Neural cell (in vitro differentiated cells): ENCODE measurements at regions not wholly inside any gene's neighbourhood (a gene's known extent, or its start where the extent isn't known, plus 50 kb on each side); places are given as distances from the start of the nearest gene placed in this dataset.

ENCODE experiments used
- H2AFZ ChIP-seq: fragments of 200-600, 300-800 bp; sonication (generic), shearing (Covaris generic); 2 replicates; pipeline ENCODE4 v1.6.0; 2014; ENCODE audit warnings: low read depth, mild to moderate bottlenecking, antibody characterized with exemption, low read length, moderate library complexity
- H3F3A ChIP-seq: fragments of 200-600 bp; shearing (Covaris generic); 2 replicates; pipeline ENCODE4 v1.6.1; 2016; ENCODE audit warnings: mild to moderate bottlenecking, moderate library complexity, mixed read lengths, antibody characterized with exemption, low read length; ENCODE audit not compliant: insufficient read depth, poor library complexity, severe bottlenecking
- H3K27ac ChIP-seq: fragments of 200-600, 300-800 bp; sonication (generic), shearing (Covaris generic); 2 replicates; pipeline ENCODE4 v1.5.1; 2014; ENCODE audit warnings: mild to moderate bottlenecking, low read length, moderate library complexity
- H3K27me3 ChIP-seq: fragments of 300-800, 200-600 bp; sonication (generic), shearing (Covaris generic); 2 replicates; pipeline ENCODE4 v1.6.0; 2014; ENCODE audit warnings: mild to moderate bottlenecking, low read depth, low read length, moderate library complexity; ENCODE audit not compliant: insufficient read depth
- H3K36me3 ChIP-seq: fragments of 300-800, 200-600 bp; sonication (generic), shearing (Covaris generic); 2 replicates; pipeline ENCODE4 v1.5.1; 2014; ENCODE audit warnings: mild to moderate bottlenecking, antibody characterized with exemption, low read length, moderate library complexity; ENCODE audit not compliant: insufficient read depth
- H3K4me2 ChIP-seq: fragments of 300-800, 200-600 bp; sonication (generic), shearing (Covaris generic); 2 replicates; pipeline ENCODE4 v1.6.0; 2014; ENCODE audit warnings: mild to moderate bottlenecking, low read length
- H3K4me3 ChIP-seq: fragments of 300-800, 200-600 bp; sonication (generic), shearing (Covaris generic); 2 replicates; pipeline ENCODE4 v1.5.1; 2014; ENCODE audit warnings: mild to moderate bottlenecking, low read length, moderate library complexity
- H3K79me2 ChIP-seq: fragments of 200-600 bp; shearing (Covaris generic); replicated peaks from 2 replicates; pipeline ENCODE4 v1.6.0; 2014; ENCODE audit warnings: mild to moderate bottlenecking, low read length, moderate library complexity; ENCODE audit not compliant: insufficient read depth
- H3K9ac ChIP-seq: fragments of 300-800, 200-600 bp; sonication (generic), shearing (Covaris generic); 2 replicates; pipeline ENCODE4 v1.6.1; 2016; ENCODE audit warnings: mild to moderate bottlenecking, low read length, mixed read lengths
- H3K9me2 ChIP-seq: fragments of 200-600 bp; shearing (Covaris generic); 2 replicates; pipeline ENCODE4 v1.6.1; 2016; ENCODE audit warnings: mild to moderate bottlenecking, low read length, mixed read lengths; ENCODE audit not compliant: insufficient read depth
- H3K9me3 ChIP-seq: fragments of 200-600, 300-800 bp; sonication (generic), shearing (Covaris generic); 2 replicates; pipeline ENCODE4 v1.6.1; 2016; ENCODE audit warnings: mild to moderate bottlenecking, mixed run types, low read length, moderate library complexity, mixed read lengths
- H4K20me1 ChIP-seq: fragments of 200-600 bp; shearing (Covaris generic); 2 replicates; pipeline ENCODE4 v1.6.1; 2016; ENCODE audit warnings: mild to moderate bottlenecking, mixed run types; ENCODE audit not compliant: insufficient read depth
- CTCF ChIP-seq: fragments of 450-650 bp; IDR thresholded peaks from 2 replicates; pipeline ENCODE4 v1.5.1; 2014; ENCODE audit warnings: antibody characterized with exemption, mild to moderate bottlenecking, moderate library complexity; ENCODE audit not compliant: poor library complexity, severe bottlenecking
- EP300 ChIP-seq: fragments of 450-650 bp; conservative IDR thresholded peaks from 2 replicates; pipeline ENCODE4 v1.6.1; 2014; ENCODE audit warnings: antibody characterized with exemption, mild to moderate bottlenecking, moderate library complexity; ENCODE audit not compliant: poor library complexity, severe bottlenecking
- EZH2 ChIP-seq: fragments of 200-600, 300-800 bp; shearing (Covaris generic), sonication (generic); IDR thresholded peaks from 2 replicates; pipeline ENCODE4 v1.6.1; 2014; ENCODE audit warnings: antibody characterized with exemption, low read length, borderline replicate concordance, mild to moderate bottlenecking; ENCODE audit not compliant: insufficient read depth, poor library complexity, severe bottlenecking
- MXI1 ChIP-seq: fragments of 450-650 bp; conservative IDR thresholded peaks from 2 replicates; pipeline ENCODE4 v1.6.1; 2014; ENCODE audit warnings: antibody characterized with exemption, mild to moderate bottlenecking; ENCODE audit not compliant: poor library complexity, severe bottlenecking
- POLR2AphosphoS5 ChIP-seq: IDR thresholded peaks from 2 replicates; pipeline ENCODE4 v1.6.1; 2012
- RAD21 ChIP-seq: fragments of 450-650 bp; conservative IDR thresholded peaks from 2 replicates; pipeline ENCODE4 v1.6.1; 2014; ENCODE audit warnings: antibody characterized with exemption, mild to moderate bottlenecking, moderate library complexity
- REST ChIP-seq: IDR thresholded peaks from 2 replicates; pipeline ENCODE4 v1.6.1; 2012; ENCODE audit warnings: borderline replicate concordance
- SMC3 ChIP-seq: fragments of 450-650 bp; conservative IDR thresholded peaks from 2 replicates; pipeline ENCODE4 v1.6.1; 2014; ENCODE audit warnings: antibody characterized with exemption, mild to moderate bottlenecking, moderate library complexity; ENCODE audit not compliant: poor library complexity
- TAF1 ChIP-seq: IDR thresholded peaks from 2 replicates; pipeline ENCODE4 v1.6.1; 2012; ENCODE audit warnings: low read depth

- TF ChIP-seq EZH2: no peak
- no peak for TF ChIP-seq TAF1
- TF ChIP-seq SMC3: no peak
- no peak for TF ChIP-seq MXI1
- Histone ChIP-seq H3K9ac (no peak overlapping the region), H4K20me1 (no peaks in the 10 kb centered on the region), H3K79me2 (no peaks in the 10 kb centered on the region), H3K9me2 (no peaks in the 10 kb centered on the region), H3K9me3 (no peaks in the 10 kb centered on the region), H3K4me3 (no peak overlapping the region), H3K36me3 (no peaks in the 10 kb centered on the region), H3K27me3 (no peaks in the 10 kb centered on the region), H3K27ac (no peak overlapping the region), H2AFZ (no peak overlapping the region), H3F3A (no peaks in the 10 kb centered on the region), H3K4me2 (no peak overlapping the region)
These were observed 136.7 kb upstream of the MOCS2 start for GRCh38 chr5:53246042-53246836.

GRCh38 chr5:53249529-53250200, 140.1 kb upstream of the MOCS2 start:
- Histone ChIP-seq H3K4me3 (no peak overlapping the region), H3K27ac (no peak overlapping the region), H2AFZ (no peak overlapping the region), H3K79me2 (no peaks in the 10 kb centered on the region), H3K9ac (no peak overlapping the region), H3K9me2 (no peaks in the 10 kb centered on the region), H3F3A (no peaks in the 10 kb centered on the region), H4K20me1 (no peaks in the 10 kb centered on the region), H3K9me3 (no peaks in the 10 kb centered on the region), H3K27me3 (no peaks in the 10 kb centered on the region), H3K36me3 (no peaks in the 10 kb centered on the region), H3K4me2 (no peak overlapping the region)
- TF ChIP-seq REST (no peak), TAF1 (no peak), EZH2 (no peak), MXI1 (no peak), RAD21 (no peak), CTCF (no peak), SMC3 (no peak), EP300 (no peak), POLR2AphosphoS5 (no peak)
